ENCODE measurements at regions not wholly inside any gene's neighbourhood (a gene's known extent, or its start where the extent isn't known, plus 50 kb on each side); places are given as distances from the start of the nearest gene placed in this dataset.

DNA sequence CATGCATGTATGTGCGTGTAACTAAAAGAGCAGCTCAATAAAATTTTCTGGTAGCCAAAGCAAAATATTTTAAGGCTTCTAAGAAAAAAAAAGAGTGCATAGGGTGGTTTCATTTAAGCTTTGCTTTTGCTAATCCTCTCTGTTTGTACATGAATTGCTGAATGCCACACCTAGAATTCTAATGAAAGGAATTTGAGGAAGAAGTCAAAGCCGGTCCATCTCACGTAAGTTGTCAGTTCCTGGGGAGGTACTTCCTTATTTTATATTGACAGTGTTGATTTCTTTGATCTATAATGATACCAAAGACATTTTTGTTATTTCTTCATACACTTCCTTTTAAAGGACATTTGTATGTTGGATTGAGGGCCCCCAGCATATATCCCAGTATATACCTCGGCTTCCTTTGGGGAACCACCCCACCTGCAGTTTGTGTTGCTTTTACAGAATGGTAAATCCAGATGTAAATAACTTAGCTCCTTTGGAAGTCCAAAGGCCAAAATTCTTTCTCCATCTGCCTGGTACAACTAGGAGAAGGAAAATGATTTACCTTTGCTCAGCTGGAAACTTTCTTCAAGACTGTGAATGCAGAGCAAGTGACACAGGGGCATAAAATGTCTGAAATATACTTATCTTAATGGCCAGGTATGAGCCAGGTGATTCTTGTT lies 420.9 kb upstream of the ATP2B1 start:
- DNase-seq (ENCODE audit: low read depth): no peak

DNA sequence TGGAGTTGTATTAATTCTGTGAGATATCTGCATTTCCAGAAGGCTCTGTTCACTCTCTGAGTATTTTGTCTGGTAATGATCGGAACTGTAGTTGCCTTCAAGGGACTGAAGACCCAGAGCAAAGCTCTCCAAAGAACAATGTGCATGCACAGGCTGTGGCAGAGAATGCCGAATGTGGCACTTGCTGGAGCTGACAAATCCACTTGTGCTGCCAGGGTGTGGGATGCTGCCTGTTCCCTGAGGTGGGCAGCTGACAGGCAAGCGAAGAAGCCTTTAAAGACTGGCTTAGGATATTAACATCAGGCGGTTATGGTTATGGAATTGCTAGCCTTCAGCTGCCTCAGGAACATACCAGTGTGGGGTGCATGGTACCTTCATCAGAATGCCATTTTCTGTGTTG lies 419.9 kb upstream of the ATP2B1 start:
- DNase-seq (ENCODE audit: low read depth): no peak

- no peak for DNase-seq (ENCODE audit: low read depth)
These were observed 417.5 kb upstream of the ATP2B1 start for GRCh38 chr12:90126125-90126524.

DNA sequence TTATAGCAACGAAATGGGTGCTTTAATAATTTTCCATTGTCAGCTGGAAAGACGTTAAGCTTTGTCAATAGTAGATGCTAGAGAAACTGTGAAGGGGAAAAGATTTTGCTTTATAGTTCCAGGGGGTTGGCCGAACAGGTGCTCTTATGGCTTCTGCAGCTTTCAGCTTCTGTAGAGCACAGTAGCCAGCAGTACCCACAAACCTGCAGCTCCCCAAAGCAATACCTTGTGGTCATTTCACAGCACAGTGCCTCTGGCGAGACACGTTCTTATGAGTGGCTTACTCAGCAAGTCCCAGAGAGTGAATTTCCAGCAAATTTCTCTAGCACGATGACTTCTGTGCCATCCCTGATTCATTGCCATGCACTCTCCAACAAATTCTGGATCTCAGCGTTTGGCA lies 416.3 kb upstream of the ATP2B1 start:
- DNase-seq (ENCODE audit: low read depth): no peak

GRCh38 chr12:90124289-90124688 lies 415.7 kb upstream of the ATP2B1 start:
- no peak for DNase-seq (ENCODE audit: low read depth)

GRCh38 chr12:90122681-90123080 lies 414.0 kb upstream of the ATP2B1 start:
- no peak for DNase-seq (ENCODE audit: low read depth)

GRCh38 chr12:90120627-90121026 lies 412.0 kb upstream of the ATP2B1 start:
- DNase-seq (ENCODE audit: low read depth): no peak

DNA sequence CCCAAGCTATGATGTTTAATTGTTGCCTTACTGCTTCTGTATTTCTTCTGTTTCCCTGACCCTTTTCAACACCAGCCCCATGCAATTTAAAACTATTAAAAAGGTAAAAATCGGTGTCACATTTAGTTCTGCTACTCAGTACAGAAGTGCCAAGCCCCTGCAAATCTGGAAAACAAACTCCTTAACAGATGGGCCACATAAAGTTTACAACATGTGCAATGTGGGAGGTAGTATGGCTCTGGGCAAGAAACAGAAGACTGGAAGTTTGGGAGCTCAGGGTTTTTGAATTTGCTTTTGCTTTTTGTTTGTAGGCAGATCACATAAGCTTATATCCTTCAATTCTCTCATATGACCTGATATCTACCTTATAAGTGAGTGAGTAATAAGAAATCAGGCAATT lies 404.0 kb upstream of the ATP2B1 start:
- DNase-seq (ENCODE audit: low read depth): no peak

DNA sequence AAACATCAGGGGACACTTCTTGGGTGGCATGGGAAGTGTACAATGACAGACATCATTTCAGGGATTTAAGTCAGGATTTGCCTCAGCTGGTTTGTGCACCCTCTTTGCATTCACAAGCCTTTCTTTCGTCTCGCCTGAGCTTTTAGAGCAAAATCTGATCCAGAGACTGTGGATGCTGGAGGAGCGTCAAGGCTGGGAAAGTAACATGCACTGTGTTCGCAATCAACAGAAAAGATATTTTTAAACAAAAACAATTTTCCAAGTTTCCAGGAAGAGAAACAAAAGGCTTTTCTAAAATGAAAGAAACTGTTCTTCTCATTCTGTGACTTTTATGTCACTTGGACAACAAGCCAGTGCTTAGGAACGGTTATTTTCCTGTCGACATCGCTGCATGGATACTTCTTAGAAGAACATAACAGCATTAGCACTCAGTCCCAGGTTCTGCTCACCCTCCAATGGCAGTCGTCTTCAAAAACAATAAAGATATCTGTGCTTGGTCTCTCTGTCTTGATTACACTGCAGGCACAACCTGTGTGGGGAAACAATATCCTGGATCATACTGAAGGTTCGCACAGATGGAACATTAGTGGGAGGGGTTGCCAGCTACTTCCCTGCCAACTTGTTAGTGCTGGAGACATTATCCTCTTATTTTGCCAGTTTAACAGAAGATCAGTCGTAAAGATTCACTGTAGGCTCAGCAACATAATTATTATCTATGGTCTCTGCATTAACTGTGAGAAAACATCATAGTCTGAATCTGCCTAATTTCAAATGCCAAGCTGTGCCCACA lies 403.3 kb upstream of the ATP2B1 start:
- DNase-seq (ENCODE audit: low read depth): no peak

DNA sequence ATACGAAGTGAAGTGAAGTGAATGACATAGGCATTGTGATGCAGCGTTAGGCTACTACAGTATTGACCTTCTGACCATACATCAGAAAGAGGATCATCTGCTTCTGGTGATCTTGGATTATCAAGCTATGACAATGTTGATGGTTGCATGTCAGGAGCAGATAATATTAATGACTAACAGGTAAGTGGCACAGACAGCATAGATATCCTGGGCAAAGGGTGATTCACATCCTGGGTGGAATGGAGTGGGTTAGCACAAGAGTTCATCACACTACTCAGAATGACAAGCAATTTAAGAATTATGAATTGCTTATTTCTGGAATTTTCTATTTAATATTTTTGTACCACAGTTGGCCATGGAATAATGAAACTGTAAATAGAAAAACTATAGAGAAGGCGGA lies 397.9 kb upstream of the ATP2B1 start:
- no peak for DNase-seq (ENCODE audit: low read depth)

DNA sequence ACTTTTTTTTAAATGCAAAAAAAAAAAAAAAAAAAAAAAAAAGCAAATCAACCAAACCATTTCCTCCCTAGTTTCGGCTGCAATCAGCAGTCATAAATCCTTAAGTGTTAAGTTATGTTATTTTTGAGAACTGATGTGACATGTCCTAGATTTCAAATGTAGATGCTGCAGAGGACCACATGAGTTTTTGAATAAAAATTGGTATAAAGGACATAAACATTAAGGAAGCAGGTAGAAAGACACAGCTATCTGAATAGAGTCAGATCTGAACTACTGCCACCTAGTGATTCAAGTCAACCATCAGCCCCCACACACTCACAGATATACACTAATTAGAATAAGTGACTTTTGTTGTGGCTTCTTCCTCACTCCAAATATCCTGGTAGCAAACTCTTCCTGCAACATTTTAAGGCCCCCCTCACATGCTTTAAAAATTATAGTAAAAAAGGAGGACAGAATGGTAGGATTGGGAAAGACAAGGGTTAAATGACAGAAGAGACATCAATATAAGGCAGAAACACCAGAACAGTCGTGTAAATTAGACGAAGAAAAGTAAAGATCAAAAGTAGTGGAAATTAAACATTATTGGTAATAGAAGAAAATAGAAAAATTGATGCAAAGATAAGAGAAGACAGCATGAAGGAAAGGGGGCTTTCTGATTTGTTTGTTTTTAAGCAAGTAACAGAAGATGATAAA lies 394.5 kb upstream of the ATP2B1 start:
- peak; percentile 51 for DNase-seq (ENCODE audit: low read depth)

DNA sequence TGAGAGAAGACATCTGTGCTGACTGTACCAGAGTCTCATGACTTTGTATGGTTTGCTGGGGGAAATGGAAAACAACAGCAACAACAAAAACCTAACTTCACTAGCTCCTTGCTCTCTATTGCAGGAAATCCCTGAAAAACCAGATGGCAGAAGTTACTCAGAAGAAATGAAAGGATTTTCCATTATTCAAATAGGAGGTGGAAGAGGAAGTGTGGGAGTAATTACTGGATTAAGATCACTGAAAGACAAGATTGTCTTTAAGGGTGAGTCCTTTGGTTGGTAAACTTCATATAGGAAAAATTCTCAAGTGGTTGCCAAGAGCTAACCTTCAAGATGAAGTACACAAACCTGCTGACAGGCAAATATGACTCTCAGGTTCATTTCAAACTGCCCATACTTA lies 391.9 kb upstream of the ATP2B1 start:
- peak; percentile 47 for DNase-seq (ENCODE audit: low read depth)

DNA sequence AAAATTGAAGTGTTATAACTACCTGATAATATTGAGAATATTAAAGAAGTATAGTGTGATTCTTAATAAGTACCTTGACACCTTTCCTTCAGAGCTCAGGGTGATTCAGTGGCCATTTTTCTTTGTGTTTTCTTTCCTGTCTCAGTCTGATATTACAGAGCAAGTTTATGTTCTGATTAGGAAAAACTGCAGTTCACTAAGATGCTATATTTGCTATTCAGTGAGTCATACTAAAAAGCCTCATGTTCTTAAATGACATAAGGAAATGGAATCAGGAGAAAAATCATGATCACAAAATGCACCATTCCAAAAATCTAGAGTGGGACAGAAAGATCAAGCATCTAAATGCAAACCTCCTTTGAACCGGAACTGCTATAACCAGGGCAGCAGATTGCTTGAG lies 390.6 kb upstream of the ATP2B1 start:
- peak; percentile 39 for DNase-seq (ENCODE audit: low read depth)

DNA sequence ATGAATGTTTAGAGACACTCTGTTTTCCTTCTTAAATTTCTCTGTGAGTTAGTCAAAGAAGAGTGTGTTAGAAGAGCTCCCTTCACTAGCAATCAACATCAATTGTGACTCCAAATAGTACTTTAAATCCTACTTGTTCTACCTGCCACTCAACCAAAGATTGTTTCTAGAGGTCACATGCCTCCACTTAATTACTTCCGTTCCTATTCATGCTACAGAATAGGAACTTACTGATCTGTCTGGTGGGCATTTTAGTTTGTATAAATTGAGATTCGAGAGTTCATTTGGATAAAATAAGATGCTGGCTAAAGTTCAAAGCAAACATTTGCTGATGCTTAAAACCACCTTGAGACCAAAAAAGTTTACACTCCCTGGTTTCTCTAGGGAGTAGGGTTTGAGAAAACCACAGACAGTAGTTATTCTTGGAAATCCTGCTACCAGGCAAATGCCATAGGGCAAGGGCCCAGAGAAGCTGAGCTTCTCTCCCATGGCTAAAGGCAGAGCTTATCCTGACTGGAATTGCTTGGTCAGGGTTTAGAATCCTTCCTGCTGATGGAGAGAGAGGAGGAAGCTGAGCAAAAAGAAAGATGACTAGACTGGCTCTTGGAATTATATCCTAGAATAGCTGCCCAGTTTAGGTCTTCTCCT lies 389.6 kb upstream of the ATP2B1 start:
- peak; percentile 87 for DNase-seq (ENCODE audit: low read depth)

DNA sequence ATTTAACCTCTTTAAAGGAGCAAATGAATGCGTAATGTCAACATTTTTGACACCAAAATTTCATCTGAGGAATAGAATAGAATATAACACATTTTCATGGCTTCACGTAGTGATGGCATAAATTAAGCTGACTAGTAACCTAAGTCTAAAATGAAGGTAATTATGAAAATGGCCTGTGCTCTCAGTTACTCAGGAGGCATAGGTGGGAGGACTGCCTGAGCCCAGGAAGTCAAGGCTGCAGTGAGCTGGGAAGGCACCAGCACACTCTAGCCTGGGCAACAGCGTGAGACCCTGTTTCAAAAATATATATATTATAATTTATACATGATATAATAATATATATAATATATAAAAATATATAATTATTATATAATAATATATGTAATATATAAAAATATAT lies 383.2 kb upstream of the ATP2B1 start:
- no peak for DNase-seq (ENCODE audit: low read depth)

DNA sequence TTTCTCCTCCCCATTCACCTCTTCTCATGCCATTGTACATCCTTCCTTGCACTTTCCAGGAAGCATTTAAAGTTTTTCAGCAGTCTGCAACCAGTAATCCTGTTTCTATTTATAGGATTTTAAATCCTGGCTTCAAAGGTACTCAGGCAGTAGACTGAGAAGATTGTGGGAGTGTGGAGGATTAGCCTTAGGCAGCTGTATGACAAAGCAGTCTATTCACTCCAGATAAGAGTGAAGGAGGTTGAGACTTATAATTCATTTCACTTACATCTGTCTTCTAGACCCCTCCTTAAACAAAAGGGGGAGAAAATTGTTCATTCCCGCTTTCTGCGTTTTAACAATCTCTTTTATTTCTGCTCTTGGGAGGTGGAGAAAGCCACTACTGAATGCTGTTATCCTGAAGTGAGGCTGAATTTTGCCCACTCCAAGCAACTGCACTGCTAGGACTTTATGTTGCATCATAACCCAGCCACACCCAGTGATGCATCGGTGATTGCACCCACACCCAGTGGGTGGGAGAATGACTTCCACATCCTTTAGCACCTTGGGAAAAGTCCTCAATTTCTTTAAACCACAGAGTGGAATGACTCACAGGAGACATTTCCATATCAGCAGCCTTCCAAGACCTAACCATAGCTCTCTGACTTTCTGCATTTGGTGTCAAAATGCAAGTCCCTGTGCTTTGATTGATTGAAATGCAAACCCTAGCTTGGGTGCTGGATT lies 382.5 kb upstream of the ATP2B1 start:
- peak; percentile 98 for DNase-seq (ENCODE audit: low read depth)

GRCh38 chr12:90086281-90086680 lies 377.6 kb upstream of the ATP2B1 start:
- no peak for DNase-seq (ENCODE audit: low read depth)

DNA sequence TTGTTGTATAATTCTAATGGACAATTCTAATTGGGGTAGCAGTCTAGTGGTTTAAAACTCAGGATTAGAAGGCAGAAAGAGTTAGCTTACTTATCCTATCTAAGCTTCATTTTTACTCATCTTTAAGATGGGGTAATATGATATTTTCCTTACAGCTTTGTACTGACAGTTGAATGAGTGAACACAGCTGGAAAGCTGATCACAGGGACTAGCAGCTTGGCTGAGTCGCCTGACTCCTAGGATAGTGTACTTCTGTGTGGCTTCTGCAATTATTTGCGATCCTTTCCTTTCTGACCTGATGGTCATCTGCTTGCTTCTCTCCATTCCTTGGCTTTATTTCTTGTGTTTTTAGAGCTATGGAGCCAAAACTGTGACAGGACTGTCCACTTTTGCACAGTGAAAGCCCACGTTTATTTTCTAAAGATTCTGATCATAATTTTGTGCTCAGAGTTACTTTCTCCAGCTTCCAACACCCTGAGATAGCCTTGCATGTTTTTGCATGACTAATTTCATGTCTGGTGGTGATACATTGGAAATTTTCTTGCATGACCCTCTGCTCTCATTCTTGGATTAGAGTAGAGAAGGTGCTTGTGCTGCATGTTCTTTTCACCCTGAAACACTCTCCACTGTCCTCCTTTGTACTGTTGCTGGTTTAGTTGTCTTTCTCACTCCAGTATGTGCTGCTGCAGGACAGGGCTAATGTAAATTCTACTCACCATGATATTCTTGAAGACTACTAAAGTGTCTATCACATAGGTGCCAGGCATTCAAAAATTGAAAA lies 377.0 kb upstream of the ATP2B1 start:
- peak; percentile 62 for DNase-seq (ENCODE audit: low read depth)

DNA sequence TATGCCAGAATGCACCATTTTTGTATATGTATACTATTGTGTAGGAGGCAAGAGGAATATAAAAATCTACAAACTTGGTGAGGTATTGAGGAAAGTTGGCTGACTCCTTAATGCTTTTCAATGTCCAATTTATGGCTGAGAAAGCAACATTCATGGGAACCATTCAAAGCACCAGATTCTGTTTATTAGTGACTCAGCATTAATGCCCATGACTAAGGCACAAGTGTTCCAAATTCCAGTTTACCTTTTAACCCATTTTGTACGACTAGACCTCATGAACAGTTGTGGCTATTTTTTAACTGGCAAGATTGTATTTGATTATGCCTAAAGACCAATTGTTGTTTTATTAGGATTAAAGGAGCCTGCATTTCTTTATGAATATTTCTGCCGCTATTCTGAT lies 375.4 kb upstream of the ATP2B1 start:
- no peak for DNase-seq (ENCODE audit: low read depth)

GRCh38 chr12:90080616-90081015 lies 372.0 kb upstream of the ATP2B1 start:
- no peak for DNase-seq (ENCODE audit: low read depth)
